ENCODE measurements at regions not wholly inside any gene's neighbourhood (a gene's known extent, or its start where the extent isn't known, plus 50 kb on each side); places are given as distances from the start of the nearest gene placed in this dataset.
"Not testable (repeated sequence)": the region's sequence is repeated elsewhere in the genome, so short reads cannot be mapped to it uniquely, and the experiment has no call there.

DNA sequence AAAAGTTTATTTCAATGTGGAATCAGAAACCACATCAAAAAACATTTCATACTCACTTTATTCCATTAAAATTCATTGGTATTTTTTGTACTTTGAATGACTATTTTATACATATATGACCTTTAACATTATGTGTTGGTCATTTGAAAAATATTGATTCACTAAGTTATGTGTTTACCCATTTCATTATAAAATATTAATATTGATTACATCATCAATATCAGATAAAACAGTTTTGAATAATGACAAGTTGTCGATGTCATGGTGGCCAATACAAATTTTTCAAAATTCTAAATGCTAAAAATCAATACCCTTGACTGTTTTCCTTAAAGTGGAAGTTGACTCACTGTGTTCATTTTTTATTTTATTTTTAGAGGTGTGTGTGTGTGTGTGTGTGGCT lies 239.7 kb upstream of the ROBO1 start:
- no peak for DNase-seq

GRCh38 chr3:80006315-80006714 lies 238.5 kb upstream of the ROBO1 start:
- DNase-seq = no peak

- no peak for DNase-seq
Measured at GRCh38 chr3:80000022-80000421, 232.2 kb upstream of the ROBO1 start.

DNA sequence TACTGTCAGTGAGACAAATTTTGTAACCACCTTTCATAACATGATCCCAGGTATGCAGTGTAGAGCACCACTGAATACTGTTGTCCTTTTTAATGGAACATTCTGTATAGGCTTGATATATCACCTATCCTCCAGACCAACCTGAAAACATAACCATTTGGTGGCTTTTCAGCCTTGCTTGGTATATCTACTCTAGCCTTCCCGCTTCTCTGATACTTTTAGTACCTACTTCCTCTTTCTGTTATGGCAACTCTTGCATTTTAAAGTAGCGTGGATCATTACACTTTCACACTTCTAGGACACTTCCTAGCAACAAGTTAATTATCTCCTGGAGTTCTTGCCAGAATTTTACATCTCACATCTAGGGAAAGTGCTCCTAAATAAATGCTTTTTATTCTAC lies 226.6 kb upstream of the ROBO1 start:
- peak; percentile 50 for DNase-seq

GRCh38 chr3:79986338-79986737 lies 218.5 kb upstream of the ROBO1 start:
- DNase-seq = peak; percentile 50

DNA sequence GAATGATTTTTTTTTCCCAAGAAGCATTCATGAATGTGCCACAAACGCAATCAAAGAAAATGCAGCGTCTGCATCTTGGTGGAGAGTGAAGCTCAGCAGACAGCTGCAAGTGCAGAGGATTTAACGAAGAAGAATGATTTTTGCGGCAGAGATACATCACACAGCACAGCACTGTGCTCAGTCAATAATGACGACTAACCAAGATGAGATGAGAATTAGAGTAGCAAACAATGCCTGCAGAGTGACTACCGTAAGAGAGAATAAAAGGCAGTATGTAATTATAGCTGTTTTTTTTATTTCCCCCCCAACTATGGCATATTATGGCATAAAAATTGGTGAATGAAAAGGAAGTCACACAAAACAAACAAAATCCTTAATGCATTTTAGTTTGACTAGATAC lies 218.0 kb upstream of the ROBO1 start:
- no peak for DNase-seq

GRCh38 chr3:79983118-79983517 lies 215.3 kb upstream of the ROBO1 start:
- DNase-seq = no peak

DNA sequence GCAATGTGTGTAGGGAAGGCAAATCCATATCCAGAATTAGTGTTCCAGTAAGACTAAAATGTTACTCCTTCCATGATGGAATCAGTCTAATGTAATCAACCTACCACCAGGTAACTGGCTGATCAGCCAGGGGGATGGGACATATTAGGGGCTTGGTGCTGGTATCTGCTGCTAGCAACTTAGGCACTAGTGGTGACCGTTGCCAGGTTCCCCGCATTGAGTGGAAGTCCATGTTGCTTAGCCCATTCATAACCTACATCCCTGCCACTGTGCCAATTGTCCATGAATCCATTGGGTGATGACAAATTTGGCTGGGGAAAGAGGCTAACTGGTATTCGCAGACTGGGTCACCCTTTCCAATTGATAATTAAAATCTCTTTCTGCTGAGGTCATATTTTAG lies 212.2 kb upstream of the ROBO1 start:
- DNase-seq = no peak

GRCh38 chr3:79976466-79976865 lies 208.7 kb upstream of the ROBO1 start:
- DNase-seq = peak; percentile 25

GRCh38 chr3:79973917-79974595 lies 206.3 kb upstream of the ROBO1 start:
- DNase-seq = no peak

DNA sequence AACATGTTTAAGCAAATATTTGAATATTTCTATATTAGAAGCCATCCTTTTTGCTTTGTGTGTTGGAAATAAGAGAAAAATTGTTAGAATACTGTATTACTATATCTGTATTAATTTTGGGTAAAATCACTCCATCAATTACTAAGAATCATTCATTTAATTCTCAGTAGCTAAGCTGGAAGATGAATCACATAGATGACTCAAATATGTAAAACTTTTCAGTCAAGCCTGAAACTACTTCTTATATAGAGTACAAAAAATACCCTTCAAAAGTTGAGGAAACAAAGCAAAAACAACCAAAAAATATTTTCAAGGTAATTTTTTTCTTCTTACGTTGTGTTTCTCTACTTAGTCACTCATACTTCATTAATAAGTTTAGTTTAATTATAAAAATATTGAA lies 205.7 kb upstream of the ROBO1 start:
- DNase-seq = no peak

DNA sequence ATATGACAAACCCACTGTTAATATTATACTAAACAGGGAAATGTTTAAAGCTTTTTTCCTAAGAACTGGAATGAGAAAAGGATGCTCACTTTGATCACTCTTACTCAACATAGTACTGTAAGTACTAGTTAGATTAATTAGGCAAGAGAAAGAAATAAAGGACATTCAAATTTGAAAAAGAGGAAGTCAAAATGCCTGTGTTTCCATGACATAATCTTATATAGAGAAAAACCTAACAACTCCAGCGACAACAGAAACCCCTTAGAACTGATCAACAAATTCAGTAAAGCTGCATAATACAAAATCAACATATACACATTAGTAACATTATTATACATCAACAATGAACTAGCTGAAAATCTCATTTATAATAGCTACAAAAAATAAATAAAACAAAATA lies 200.6 kb upstream of the ROBO1 start:
- DNase-seq = peak; percentile 22

DNA sequence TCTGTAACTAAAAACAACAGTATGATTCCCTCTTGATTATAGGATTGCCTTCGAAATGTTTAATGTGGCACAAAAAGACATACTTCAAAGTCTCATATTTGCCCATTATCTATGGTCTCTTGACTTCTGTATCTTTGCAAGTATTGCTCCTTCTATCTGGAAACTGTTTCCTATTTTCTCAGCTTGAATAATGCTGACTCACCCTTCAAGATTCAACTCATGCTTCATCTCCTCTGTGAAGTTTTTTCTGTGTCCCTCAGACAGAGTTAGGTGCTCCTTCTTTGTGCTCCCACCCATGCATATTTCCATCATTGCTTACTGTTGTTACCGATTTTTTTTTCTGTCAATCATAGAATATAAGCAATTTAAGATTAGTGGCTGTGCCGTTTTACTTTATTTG lies 192.8 kb upstream of the ROBO1 start:
- DNase-seq = peak; percentile 47

DNA sequence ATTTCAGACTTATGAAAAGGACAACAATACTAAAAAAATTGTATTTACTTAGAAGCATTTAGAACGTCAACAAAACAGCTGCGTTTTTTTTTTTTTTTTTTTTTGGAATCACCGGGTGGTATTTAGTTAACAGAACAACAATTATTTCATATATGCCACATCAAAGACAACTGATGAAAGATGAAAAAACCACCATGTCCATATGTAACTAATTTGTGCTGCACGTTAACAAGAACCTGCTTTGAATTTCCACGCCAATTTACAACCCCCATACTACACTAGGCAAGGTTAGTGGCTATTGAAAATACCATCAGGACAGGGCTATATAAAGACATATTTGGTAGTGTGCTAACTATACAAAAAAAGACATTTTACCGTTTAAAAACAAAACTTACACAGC lies 189.3 kb upstream of the ROBO1 start:
- no peak for DNase-seq

GRCh38 chr3:79954756-79955155 lies 187.0 kb upstream of the ROBO1 start:
- peak; percentile 40 for DNase-seq

GRCh38 chr3:79953591-79954101 lies 185.8 kb upstream of the ROBO1 start:
- DNase-seq = no peak

DNA sequence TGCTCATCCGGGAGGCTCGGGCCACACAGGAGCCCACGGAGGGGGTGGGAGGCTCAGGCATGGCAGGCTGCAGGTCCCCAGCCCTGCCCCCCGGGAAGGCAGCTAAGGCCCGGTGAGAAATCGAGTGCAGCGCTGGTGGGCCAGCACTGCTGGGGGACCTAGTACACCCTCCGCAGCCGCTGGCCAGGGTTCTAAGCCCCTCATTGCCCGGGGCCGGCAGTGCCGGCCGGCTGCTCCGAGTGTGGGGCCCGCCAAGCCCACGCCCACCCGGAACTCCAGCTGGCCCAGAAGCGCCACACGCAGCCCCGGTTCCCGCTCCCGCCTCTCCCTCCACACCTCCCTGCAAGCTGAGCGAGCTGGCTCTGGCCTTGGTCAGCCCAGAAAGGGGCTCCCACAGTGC lies 183.6 kb upstream of the ROBO1 start:
- DNase-seq = not testable (repeated sequence)

- no peak for DNase-seq
Measured at GRCh38 chr3:79947957-79948356, 180.2 kb upstream of the ROBO1 start.

- DNase-seq = no peak
Measured at GRCh38 chr3:79947469-79947868, 179.7 kb upstream of the ROBO1 start.

GRCh38 chr3:79937567-79937966 lies 169.8 kb upstream of the ROBO1 start:
- DNase-seq = no peak

- DNase-seq = no peak
Measured at GRCh38 chr3:79930196-79930595, 162.4 kb upstream of the ROBO1 start.

- DNase-seq = no peak
Measured at GRCh38 chr3:79928687-79929408, 161.1 kb upstream of the ROBO1 start.

DNA sequence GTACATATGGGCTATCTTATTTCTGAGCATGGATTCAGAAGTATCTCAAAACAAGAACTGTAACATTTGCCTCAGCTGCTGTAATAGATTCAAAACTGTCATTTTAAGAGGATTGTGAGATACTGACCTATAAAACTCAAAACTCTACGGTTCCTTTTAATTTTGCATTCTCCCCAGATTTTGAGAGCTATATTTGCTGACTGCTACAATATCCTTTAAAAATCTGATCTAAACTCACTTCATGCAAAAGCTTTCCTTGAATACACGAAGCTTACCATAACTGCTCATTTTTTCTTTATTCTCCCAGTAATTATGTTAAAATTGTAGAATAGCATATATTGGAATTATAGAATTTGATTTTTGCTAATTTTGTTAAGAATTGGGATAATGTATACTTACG lies 158.7 kb upstream of the ROBO1 start:
- DNase-seq = no peak

- no peak for DNase-seq
Measured at GRCh38 chr3:79922633-79923032, 154.8 kb upstream of the ROBO1 start.

DNA sequence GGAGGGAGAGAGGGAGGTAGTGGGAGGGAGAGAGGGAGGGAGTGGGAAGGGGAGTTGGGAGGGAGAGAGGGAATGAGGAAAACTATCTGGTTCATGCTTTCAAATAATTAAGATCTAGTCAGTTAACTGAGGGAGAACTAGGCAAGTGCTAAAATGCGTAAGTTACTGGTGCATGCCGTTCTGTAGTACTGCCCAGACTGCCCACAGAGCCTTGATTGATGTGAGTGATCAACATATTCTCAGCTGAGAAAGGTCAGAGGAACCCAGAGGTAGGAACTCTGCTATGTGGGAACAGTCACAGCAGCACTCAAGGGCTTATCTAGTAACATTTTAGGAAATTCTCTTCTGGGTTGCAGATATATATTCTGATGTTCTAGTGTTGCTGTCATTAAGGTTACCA lies 149.8 kb upstream of the ROBO1 start:
- no peak for DNase-seq
